Stimulated activated CD4-positive, alpha-beta T cell treated with anti-CD3 and anti-CD28 coated beads, Interleukin-2, amount 100 ng/mL, for 48 hours (primary cell): ENCODE measurements at regions not wholly inside any gene's neighbourhood (a gene's known extent, or its start where the extent isn't known, plus 50 kb on each side); places are given as distances from the start of the nearest gene placed in this dataset.
"Not testable (repeated sequence)": the region's sequence is repeated elsewhere in the genome, so short reads cannot be mapped to it uniquely, and the experiment has no call there.

Source experiments
- DNase-seq, 2 donors: peaks; one replicate each; pipeline ENCODE4 v3.0.0-alpha.2; 2020

DNA sequence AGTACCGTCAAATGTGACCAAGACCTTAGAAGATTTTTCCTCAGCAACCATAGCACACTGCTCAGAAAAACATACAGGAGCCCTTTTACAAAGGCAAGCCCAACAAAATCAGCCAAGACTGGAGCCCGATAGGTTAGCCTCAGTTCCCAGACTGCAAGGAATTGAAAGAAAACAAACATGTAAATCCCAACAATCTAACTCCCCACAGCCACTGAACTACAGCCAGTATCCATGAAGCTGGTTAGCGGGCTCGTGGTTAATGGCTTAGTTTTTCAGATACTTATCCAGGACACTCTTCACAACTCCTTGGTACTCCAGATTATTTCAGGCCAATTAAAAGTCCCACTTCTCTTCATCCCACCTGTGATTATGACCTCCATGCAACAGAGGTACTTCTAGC lies 201.6 kb downstream of the IPMK start:
- DNase-seq, result no peak

DNA sequence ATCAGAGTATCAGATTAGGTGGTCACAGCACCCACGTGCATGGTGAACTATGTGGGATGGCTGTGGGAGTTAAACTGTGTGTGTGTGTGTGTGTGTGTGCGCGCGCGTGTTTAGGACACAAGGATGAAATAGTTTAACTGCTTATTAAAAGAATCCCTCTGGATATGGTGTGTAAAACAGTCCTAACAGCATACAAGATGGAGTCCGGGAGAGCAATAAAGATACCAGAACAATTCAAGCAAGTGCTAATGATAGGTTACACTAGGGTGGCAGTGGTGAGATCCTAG lies 202.2 kb downstream of the IPMK start:
- DNase-seq, result no peak

DNA sequence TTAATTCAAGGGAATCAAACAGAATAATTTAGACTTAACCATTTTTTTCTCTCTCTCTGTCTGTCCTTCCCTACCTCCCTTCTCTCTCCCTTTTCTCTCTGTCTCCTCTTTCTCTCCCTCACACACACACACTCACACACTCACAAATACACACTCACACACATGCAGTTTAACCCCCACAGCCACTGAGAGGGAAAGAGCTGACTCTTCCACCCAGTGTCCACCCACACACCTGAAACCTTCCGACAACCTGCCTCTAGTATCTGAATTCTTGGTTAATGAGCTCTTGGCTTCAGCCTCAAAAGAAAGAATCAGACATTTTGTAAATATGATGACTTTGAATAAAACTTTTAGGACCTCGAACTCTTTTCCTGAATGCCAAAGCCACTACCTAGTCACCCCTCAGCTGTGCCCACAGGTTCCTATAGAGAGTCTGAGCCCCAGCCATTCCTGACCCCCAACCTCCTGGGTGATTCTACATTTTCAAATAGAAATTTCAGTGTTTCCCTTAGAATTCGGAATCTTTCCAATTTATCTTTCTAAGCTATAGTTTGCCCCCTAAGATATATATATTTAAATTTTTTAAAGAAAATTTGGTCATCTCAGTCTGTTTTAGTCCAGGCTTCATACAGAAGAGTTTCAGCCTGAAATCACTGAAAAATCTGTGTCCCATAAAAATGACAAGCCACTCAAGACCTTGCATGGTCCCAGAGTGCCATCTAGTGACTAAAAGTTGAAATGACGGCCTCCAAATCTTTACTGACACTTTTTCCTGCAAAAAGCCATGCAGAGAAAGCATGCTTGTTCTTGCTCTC lies 202.8 kb downstream of the IPMK start:
- DNase-seq, result no peak

DNA sequence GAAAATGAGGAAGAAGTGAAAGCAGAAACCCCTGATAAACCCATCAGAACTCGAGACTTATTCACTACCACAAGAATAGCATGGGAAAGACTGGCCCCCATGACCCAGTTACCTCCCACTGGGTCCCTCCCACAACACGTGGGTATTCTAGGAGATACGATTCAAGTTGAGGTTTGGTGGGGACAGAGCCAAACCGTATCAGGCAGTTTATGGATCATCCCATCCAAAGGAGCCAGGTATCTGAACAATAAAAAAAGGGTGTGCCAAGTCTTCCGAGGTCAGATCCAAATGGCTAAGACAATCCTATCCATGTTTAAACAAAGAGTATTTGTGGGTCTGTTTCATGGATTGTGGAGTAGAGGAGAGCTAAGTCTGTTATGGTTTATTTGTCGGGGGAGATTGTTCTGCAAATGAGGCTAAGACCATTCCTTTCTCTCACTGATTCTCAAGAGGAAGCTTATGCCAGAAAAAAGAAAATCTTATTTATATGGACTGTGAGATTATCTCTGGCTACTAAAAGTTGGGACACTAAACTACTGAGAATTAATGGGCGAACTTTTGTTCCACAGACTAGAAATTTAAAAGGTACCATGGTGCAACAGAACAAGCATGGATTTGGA lies 203.7 kb downstream of the IPMK start:
- no peak for DNase-seq

DNA sequence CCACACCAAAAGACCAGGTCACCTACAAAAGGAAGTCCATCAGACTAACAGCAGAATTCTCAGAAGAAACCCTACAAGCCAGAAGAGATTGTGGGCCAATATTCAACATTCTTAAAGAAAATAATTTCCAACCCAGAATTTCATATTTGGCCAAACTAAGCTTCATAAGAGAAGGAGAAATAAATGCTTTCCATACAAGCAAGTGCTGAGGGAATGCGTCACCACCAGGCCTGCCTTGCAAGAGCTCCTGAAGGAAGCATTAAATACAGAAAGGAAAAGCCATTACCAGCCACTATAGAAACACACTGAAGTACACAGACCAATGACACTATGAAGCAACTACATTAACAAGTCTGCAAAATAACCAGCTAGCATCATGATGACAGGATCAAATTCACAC lies 209.0 kb downstream of the IPMK start:
- DNase-seq, result not testable (repeated sequence)

DNA sequence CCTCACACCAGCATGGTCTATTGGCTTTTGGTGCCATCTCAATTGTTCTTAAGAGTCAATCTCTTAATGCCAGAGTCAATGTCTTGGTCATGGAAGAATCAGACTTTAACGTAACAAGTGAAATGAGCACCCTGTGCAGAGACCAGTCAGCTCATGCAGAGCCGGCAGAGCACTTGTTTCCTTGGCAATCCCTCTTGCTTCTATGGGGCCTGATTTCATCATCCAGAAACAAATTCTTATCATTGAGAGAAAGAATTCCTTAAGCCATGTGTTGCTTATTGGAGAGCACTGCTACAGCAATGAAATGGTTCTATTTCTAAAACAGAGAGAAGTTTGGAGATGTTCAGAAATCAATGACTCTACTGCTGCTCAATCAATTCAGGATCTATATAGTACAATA lies 212.8 kb downstream of the IPMK start:
- DNase-seq, result no peak

DNA sequence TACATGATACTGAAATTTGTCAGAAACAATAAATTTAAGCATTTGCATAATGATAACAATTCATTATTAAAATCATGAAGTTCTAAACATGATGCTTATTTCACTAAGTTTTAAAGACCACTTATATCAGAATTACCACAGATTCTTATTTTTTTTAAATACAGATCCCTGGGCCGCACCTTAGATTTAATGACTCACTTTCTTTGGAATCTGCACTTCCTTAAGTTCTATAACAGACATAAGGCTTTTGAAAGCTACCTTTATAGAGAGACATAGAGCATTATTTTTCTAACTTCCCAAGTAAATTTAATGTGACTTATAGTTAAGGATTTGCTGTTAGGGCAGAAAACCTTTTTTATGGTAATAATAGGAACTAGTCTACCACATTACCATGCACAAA lies 214.9 kb downstream of the IPMK start:
- DNase-seq, result no peak

DNA sequence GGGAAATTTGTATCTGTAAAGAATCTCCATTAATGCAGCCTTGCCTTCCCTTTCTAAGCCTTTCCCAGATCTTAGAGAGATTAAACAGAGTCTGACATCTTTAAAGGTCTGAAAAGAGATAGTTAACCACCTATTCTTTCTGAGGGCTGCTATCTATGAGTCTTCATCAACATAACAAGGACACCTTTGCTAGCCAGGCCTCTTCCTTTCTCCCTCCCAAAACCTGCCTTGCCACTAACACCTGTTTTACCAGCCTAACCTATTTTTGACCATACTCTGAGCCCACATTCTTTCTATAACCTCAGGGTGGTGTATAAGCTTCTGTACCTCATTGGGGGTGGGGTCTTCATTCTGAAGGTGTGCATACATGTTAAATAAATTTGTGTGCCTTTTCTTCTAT lies 217.1 kb downstream of the IPMK start:
- DNase-seq, result no peak

DNA sequence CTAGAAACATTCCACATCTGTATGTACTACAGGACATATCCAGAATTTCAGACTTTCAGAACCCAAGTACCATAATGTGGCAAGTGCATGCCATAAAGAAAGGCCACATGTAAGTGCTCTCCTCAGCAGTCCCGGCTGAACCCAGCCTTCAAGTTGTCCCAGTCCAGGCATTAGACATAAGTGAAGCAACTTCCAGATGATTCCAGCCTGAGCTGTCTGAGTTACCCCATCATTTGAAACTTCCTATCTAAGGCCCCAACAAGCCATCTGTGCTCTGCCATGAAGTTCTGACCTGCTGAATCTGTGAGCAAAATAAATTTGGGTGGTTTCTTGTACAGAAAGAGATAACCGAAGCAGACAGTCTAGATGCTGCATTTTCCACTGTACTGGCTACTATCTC lies 218.8 kb downstream of the IPMK start:
- DNase-seq, result no peak

DNA sequence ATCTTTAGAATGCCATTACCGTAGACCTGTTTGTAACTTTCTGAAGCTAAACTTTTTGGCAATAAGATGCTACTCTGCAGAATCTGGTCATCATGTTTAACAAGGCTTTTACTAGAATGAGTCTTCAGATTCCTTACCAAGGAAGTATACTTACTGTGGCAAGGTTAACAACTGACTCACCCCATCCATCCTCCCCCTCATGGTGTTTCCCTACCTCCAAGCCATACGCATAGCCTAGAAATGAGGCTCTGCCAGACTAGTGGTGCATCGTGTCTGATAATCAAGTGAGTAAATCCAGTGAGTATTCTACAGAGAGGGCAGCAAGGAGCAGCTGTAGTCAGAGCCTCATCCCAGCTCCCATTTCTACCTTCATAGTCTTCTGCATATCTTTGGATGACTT lies 223.6 kb downstream of the IPMK start:
- no peak for DNase-seq

DNA sequence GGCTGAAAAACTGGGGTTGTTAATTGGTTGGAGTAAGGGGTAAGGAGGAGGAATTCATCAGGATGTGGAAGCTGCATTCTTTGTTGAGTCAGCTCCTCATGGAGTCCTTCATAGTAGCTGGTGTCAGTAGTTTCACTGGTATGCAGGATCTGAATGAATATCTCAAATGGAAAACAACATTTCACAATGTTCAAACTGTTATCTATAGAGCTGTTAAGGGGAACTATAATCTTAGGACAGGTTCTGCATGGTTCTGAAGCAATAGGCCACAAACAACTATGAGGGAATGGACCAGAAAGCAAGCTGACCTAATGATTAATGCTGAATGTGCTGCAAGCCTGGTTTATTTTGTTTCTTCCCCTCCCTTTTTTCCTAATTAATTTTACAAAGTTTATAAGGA lies 225.8 kb downstream of the IPMK start:
- DNase-seq, result no peak

DNA sequence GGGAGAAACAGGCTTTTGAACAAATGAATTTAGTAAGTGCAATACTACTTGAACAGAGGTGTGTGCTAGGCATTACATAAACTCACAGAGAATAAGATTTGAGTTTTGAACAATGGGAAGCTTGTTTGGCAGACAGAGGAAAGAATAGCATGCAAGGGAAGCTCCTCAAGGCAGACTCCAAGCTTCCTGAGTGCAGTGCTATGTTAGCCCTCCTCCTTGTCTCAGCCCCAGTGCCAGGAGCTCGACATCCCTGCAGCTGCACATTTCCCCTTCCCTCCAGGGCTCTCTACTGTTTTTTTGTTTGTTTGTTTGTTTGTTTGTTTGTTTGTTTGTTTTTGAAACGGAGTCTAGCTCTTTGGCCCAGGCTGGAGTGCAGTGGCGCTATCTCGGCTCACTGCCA lies 237.5 kb downstream of the IPMK start:
- DNase-seq, result no peak

DNA sequence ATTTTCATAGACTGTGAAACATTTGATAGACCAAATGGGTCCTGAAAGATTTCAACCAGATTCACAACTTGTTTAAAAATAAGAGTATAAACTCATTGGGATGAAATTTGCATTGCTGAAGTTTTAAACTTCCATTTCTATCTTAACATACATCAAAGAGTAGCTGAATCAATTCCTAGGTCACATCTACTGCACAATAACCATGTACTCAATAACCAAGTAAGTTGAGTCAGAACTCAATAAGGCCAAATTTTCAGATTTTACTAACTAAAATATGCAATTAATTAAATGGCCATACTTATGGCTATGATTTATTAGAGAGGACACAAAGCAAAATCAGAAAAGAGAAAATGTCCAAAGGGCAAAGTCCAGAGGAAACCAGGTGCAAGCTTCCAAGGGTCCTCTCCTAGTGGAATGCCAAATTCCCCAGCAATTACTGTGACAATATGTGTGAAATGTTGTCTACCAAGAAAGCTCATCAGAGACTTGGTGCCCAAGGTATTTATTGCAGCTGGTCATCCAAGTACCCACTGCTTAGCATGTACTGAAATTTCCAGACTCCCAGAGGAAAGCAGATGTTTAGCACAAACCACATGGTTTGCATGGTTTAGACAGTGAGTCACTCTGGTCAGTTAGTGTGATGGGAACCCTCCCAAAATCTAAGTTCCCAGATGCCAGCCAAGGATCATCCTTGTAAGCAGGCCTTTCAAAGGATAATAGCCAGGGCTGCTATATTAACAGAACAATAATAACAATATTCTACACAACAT lies 238.9 kb downstream of the IPMK start:
- no peak for DNase-seq

DNA sequence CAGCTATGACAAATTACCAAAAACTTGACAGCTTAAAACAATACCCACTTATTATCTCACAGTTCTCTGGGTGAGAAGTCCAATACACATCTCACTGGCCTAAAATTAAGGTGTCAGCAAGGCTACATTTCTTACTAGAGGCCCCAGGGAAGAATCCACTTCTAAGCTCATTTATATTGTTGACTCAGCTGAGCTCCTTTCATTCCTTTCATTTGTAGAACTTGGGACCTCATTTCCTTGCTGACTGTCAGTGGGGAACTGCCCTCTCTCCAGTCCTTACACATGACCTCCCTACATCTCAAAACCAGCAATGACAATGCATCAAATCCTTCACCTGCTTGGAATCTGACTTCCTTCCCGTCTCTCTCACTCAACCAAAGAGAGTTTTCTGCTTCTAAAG lies 240.3 kb downstream of the IPMK start:
- DNase-seq, result no peak

DNA sequence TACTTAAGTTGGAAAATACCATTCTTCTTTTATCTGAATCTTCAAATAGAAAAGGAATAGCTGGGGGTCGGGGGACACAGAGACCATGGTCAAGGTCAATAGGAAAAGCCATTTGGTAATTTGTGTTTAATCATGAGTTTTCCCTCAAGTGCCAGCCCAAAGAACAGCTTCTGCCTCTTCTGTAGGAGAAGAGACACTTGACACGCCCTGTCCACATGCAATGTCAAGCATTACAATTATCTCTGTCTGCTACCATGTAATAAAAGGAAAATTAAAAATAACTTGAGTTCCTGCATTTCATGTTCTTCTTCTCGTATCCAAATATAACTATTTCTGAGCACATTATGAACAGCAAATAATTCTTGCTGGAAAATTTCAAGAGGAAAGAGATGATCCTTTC lies 241.7 kb downstream of the IPMK start:
- no peak for DNase-seq

DNA sequence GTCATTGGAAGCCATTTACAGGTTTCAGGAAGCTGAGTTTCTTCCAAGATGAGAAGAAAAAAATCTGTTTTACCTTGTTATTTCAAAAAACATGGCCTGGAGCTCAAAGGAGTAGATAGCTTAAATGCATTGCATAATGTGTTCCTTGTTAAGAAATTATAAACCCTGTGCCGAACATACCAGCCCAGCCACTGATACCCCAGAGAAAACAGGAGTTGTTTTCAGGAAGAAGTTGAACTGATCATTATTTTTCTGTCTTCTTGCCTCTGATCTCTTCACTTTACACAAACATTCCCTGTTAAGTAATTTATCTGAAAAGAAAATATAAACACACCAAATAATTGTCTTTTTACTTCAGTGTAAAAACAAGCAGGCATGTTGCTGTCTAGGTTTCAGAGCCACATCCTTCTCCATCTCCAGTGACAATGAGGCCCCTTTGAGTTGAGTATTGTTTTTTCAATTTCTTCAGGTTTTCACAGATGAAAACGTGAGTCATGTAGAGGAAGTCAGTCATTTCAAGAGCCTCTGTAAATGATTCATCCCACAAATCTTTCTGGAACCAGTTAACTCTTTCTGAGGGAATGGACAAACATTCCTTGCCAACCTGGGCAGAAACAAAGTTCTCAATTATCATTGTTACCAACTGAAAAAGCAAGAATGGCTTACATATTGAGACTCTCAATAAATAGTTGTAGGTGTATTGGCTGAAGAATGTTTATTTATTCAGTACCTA lies 244.2 kb downstream of the IPMK start:
- DNase-seq, result no peak

DNA sequence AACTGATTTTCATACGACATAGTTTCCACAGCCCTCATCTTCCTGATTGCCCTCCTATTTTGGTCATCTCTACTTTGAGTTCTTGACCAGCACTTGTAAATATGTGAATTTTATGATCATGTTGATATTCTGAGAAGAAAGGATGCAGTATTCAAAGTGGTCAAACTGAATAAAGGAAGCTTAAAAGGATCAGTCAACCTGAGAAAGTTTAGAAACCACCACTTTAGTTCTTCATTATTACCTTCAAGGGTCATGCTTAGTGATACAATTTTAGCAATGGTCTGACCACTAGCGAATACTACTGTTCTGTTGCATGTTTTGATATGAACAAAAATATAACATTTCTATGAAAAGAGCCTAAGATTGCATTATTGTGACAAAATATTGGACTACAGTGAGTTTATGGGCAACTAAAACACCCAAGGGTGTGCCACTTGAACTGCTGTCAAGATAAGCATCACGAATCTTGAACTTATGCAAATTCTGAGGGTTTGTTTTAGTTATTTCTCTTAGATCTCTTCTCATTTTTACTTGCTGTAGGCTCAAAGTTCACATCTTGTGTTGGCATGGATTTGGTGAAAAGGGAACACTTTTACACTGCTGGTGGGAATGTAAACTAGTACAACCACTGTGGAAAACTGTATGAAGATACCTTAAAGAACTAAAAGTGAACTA lies 247.7 kb downstream of the IPMK start:
- DNase-seq, result no peak

DNA sequence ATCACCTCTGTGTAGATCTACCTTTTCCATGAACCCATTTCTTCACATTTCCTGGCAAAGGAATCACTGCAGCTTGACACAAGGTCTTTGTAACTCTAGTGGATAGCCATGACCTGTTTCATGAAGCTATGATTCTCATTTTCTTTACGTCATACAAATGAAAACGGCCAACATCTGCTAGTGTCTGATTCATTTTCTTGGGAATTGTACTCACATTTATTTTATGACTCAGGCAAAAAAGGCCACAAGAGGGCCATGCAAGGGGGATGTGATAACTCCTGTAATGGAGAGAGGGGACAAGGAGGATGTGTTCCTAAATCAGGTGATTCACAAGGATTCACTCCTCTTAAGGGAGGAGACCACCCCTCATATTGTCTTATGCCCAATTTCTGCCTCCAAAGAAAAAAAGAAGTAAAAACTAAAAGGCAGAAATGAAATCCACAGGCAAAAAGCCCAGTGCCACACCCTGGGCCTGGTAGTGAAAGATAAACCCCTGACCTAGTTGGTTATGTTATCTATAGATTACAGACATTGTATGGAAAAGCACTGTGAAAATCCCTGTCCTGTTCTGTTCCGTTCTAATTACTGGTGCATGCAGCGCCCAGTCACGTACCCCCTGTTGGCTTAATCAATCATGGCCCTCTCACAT lies 249.9 kb downstream of the IPMK start:
- DNase-seq, result no peak

DNA sequence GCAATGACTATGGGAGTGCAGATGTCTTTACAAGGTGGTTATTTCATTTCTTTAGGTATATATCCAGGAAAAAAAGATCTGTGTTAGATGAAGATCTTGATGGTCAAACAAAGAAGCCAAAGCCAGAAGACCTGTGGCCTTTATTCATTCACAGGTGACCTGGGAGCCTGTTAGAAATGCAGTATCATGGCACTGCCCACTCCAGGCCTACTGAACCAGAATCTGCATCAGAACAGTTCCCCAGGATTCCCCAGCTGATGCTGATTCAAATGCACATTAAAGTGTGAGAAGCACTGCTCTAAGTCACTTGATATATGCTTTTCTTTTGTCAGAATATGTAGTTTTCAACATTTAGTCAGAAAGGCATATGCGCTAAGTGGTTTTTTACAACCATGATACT lies 251.1 kb downstream of the IPMK start:
- no peak for DNase-seq

DNA sequence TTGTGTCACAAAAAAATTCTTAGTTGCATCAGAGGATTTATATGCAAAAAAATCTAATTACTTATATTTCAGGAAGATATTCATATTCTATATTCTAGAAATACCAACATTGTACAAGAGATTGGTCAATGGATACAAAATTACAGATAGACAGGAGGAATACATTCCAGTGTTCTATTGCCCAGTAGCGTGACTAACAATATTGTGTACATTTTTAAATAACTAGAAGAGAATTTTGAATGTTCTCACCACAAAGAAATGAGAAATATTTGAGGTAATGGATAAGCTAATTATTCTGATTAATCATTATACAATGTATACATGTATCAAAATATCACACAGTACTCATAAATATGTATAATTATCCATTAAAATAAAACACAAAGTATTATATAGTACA lies 253.3 kb downstream of the IPMK start:
- DNase-seq, result no peak

DNA sequence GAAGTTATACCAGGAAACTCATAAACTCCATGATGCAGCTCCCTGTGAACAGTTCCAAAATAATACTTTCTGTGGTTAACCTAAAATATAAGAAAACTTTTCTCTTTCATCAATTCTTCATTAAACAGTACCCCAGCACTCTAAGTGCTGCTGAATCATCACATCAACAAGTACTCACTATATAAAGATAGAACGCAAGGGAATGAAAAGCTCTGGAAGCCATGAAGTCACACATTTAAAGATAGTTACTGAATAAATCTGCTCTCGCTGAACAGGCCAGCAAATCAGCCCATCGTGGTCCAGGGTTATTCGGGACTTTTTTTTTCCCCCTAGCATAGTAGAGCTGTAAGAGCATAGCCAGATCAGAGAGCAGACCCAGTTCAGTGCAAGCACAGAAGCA lies 254.3 kb downstream of the IPMK start:
- DNase-seq, result no peak

DNA sequence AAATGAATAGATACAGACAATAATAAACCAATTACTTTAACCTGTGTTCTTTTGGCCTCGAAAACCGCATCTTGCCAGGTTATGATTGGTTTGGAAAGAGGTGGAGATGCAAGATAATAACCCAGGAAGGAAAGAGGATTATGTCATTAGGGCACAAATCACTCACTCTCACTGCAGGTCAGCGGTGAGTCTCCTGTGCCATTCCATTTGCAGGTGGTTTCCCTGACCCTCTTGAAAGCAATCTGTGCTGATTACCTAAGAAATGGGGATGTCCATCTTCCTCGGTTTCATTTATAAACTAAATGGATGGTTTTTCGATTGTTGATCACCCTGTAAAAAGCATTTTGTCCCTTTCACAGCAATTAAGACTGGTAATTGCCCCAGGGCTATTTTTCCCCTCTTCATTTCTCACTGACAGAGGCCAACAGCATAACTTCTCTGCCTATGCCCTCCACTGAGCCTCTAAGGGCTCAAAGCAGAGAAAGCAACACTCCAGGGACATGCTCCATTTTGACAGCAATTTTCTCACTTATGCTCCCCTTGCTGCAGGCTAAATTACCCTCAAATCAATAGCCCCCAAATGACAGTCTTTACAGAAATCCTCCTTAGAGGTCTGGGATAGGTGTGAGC lies 257.5 kb downstream of the IPMK start:
- no peak for DNase-seq
